ENCODE measurements at regions not wholly inside any gene's neighbourhood (a gene's known extent, or its start where the extent isn't known, plus 50 kb on each side); places are given as distances from the start of the nearest gene placed in this dataset.
"Not testable (repeated sequence)": the region's sequence is repeated elsewhere in the genome, so short reads cannot be mapped to it uniquely, and the experiment has no call there.

DNA sequence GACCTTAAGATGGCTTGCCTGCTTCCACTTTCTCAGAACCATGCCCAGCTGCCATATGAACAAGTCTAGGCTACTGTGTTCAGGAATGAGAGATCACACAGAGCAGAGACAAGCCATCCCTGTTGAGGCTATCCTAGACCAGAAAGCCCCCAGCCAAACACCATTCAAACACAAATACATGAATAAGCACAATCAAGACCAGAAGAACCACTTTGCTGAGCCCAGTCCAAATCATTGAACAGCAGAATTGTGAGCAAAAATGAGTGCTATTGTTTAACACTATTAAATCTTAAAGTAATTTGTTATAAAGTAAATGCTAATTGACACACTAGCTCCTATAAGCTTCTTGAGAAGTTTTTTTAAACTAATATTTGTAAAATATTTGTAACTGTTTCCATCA is 79.0 kb upstream of the LYZL1 start:
- no peak for TF ChIP-seq POLR2A (IDR thresholded peaks at IDR 0.05; ENCODE audit: low read depth, low read length)
- DNase-seq (ENCODE audit: insufficient read length, low spot score) (no peak), FAIRE-seq (no peak)

DNA sequence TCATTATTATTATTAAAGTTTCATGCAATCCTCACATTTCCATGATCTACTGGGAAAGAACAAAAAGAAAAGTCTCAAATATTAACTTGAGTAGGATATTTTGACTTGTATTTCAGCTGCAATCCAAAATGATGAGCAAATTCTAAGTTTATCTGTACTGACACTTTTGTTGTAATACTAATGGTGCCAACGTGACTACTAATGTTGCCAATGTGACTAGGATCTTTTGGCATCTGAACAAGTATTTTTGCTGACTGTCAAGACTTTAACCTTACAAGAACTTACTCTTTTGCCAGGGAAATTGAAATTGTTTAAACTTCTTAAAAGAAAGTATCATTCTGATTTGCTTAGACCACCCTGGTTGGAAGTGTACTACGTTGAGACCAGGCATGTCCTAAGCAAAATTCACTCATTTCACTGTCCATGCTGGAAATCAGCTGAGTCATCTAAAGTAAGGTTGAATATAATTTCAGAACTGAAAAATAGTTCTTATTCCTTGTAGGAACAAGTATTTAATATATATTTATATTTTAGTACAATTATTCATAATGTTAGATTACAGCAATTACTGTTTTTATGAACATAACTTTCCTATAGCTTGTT is 78.5 kb upstream of the LYZL1 start:
- DNase-seq (ENCODE audit: insufficient read length, low spot score) (no peak), FAIRE-seq (no peak)

DNA sequence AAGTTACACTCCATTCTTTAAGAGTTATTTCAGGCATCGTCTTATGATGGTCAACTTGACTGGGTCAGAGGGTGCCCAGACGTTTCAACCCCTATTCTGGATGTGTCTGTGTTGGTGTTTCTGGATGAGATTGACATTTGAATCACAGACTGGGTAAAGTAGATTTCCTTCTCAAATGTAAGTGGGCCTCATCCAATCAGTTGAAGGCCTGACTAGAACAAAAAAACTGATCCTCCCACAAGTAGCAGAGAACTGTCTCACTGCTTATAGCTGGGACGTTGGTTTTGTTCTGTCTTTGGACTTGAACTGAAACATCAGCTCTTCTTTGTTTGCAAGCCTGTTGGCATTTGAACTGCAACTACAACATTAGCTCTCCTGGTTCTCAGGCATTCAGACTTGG is 76.3 kb upstream of the LYZL1 start:
- TF ChIP-seq POLR2A (IDR thresholded peaks at IDR 0.05; ENCODE audit: low read depth, low read length), result no peak
- DNase-seq (ENCODE audit: insufficient read length, low spot score), result no peak
- no peak for FAIRE-seq

More for the DNA sequence above, 78.5 kb upstream of the LYZL1 start:
- no peak for TF ChIP-seq POLR2A (IDR thresholded peaks at IDR 0.05; ENCODE audit: low read depth, low read length)

DNA sequence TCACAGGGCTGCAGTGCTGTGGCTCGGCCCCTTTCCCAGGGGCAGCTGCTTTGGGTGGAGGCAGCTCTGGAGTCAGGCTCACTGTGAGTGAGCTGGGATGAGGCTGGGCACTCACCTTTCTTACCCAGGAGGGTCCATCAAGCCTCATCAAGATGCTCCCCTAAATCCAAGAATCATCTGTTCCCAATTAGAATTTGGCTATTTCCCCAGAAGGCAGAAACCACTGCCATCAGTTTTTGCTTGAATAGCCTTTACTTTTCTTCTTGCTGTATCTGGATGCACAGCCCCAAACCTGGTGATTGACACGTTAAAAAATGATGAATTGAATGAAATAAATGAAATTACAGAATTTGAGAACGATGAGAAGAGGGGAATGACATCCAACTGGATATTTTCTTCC is 74.3 kb upstream of the LYZL1 start:
- FAIRE-seq, result no peak
- no peak for DNase-seq (ENCODE audit: insufficient read length, low spot score)
- TF ChIP-seq POLR2A (IDR thresholded peaks at IDR 0.05; ENCODE audit: low read depth, low read length), result no peak

DNA sequence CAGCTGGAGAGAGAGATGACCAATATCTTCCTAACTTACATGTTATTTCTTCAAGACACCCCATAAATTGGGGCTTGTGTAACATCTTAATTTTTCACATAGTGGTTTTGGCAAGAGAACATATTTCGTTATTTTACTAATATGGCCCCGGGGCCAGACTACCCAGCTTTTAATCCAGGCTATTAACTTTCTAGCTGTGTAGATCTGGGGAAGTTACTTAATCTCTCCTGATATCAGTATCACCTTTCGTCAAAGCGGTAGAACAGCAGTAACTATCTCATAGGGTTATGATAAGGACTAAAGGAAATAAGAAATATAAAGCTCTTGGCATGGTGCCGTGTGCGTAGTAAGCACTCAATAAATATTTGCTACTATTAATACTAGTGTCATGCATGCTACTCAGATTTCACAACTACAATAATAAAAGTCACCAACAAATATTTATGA is 71.6 kb upstream of the LYZL1 start:
- DNase-seq (ENCODE audit: insufficient read length, low spot score) (no peak), FAIRE-seq (no peak)
- TF ChIP-seq POLR2A (IDR thresholded peaks at IDR 0.05; ENCODE audit: low read depth, low read length), result no peak

DNA sequence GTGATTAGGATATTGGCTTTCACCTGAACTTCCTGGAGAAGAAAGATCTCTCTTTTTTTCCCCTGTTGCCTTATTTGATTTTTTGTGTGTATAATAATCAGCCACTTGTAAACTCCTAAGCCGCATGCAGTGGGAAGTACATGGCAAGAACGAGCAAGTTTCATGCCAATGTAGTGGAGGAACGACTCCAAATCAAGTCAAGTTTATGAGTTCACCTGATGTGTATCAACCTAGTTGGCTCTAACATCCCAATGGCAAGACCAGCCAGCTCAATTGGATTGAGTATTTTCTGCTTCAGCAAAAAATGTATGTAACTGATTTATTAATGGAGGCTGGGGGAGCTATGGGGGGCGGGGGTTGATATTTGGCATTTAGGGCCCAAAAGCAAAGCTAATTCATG is 65.5 kb upstream of the LYZL1 start:
- FAIRE-seq (no peak), DNase-seq (ENCODE audit: insufficient read length, low spot score) (no peak)
- TF ChIP-seq POLR2A (IDR thresholded peaks at IDR 0.05; ENCODE audit: low read depth, low read length), result no peak

DNA sequence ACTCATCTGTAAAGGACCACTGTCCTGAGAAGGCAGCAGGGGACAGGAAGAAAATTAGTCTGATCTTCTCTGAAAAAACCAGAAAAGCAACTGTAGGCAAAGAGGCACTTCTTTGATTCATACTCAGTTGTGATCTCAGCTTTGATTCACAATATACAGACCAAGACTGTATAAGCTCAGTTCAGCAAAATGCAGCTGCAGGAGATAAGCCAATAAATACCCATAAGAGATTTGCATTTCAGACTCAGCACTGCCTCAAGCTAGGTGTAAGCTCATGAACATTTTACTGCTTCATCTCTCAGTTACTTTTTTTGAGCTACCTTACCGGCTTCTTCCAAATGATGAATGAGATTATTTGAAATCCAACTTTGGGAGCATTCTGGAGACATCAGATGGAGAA is 64.2 kb upstream of the LYZL1 start:
- FAIRE-seq, result no peak
- no peak for TF ChIP-seq POLR2A (IDR thresholded peaks at IDR 0.05; ENCODE audit: low read depth, low read length)
- no peak for DNase-seq (ENCODE audit: insufficient read length, low spot score)

DNA sequence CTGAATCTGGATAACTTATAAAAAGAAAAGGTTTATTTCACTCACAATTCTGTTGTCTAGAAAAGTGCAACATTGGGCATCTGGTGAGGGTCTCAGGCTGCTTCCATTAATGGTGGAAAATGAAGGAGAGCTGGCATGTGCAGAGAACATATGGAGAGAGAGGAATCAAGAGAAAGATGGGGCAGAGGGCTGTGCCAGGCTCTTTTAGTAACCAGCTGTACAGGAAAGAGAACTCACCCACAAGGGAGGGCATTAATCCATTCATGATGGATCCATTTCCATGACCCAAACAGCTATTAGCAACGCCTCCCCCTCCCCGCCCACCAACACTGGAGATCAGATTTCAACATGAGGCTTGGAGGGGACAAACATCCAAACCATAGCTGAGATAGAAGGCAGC is 61.7 kb upstream of the LYZL1 start:
- TF ChIP-seq POLR2A (IDR thresholded peaks at IDR 0.05; ENCODE audit: low read depth, low read length), result no peak
- DNase-seq (ENCODE audit: insufficient read length, low spot score), result no peak
- no peak for FAIRE-seq

DNA sequence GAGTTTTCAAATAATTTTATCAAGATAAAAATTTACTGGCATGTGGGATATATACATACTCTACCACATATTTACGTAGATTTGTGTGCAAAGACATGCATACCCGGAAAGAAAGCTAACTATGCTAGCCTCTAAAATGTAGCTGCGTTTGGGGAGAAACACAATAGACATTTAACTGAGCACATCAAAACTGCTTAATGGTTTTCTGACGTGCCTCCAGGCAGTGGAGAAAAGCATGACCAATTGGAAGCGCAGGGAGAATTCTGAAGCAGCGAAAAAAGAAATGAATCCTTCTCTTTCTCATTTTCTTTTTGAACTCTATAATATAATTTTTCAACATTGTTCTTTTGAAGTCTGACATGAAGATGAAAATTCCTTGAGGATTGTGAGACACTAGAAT is 60.3 kb upstream of the LYZL1 start:
- FAIRE-seq, result no peak

DNA sequence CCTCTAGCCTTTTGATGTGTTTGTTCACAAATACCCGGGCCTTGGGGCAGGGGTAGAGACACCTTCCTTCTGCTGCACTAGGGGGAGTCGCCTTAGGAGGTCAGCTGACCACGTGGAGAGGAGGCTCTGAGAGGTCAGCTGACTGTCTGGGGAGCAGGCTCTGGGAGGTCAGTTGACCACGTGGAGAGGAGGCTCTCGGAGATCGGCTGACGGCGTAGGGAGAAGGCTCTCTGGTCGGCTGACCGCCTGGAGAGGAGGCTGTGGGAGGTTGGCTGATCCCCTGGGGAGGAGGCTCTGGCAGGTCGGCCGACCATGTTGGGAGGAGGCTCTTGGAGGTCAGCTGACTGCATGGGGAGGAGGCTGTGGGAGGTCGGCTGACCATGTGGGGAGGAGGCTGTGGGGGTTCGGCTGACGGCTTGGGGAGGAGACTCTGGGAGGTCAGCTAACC is 59.6 kb upstream of the LYZL1 start:
- FAIRE-seq, result no peak
- TF ChIP-seq POLR2A (IDR thresholded peaks at IDR 0.05; ENCODE audit: low read depth, low read length), result no peak

More for the DNA sequence above, 60.3 kb upstream of the LYZL1 start:
- no peak for TF ChIP-seq POLR2A (IDR thresholded peaks at IDR 0.05; ENCODE audit: low read depth, low read length)
- no peak for DNase-seq (ENCODE audit: insufficient read length, low spot score)

DNA sequence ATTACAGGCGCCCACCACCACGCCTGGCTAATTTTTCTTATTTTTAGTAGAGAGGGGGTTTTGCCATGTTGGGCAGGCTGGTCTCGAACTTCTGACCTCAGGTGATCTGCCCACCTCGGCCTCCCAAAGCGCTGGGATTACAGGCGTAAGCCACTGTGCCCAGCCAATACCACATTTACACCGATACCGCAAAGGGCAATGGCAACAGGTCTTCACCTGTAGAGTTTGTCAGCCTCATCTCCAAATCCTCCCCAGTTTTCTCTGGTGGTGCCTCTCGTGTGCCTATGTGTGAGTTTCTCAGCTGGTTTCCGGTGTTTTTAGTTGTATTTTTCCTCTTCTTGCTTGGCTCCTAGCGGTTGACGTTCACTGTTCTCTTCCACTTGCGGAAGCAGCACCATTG is 52.0 kb upstream of the LYZL1 start:
- not testable (repeated sequence) for DNase-seq (ENCODE audit: insufficient read length, low spot score); FAIRE-seq

More for the DNA sequence above, 59.6 kb upstream of the LYZL1 start:
- no peak for DNase-seq (ENCODE audit: insufficient read length, low spot score)

DNA sequence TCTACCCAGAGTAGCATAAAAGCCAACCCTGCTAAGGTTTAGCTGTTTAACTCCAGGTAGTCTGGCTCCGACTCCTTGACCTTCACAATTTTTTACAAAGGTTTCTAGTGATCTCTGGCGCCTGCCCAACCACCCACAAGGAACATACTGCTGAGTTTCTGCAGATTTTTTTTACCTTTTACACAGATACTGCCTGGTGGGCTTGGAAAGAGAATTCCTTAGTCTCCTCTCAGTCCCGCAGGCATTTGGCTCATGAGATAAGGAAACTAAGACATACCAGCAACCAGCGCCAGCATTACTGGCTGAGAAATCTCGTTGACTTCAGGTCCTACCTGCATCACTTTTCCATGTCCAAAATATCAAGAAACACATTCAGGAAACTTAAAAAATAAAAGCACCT is 51.1 kb upstream of the LYZL1 start:
- TF ChIP-seq POLR2A (IDR thresholded peaks at IDR 0.05; ENCODE audit: low read depth, low read length), result no peak
- DNase-seq (ENCODE audit: insufficient read length, low spot score), result no peak
- FAIRE-seq, result no peak

DNA sequence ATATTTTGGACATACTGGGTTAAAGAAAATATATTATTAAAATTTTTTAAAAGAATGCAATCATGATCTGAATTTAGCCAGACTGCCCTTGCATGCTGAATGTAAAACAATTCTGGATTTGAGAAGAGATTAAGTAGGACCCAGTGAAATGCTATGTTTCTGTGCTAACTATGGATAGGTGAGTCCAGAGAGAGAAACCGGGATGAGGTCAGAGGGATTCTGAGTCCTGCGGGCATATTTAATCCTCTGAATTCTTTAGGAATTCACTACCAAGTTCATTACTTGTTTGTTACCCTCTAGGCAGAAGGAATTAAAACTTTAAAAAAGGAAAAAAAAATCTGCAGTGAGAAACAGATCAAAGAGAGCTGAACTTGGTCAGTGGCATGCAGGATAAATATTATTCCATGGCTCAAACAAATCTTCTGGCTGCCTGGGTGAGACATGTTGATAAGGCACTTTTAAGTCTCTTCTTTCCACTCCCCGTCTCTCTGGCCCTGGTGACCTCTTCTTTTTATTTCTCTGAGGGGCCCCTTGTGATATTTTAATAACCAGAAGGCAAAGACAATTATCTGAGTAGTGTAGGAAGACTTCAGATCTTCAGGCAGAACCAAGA is 50.2 kb upstream of the LYZL1 start:
- TF ChIP-seq POLR2A (IDR thresholded peaks at IDR 0.05; ENCODE audit: low read depth, low read length), result no peak
- no peak for FAIRE-seq
- DNase-seq (ENCODE audit: insufficient read length, low spot score), result no peak

All from H54 (cell line).